MM.1S (cell line): ENCODE measurements at regions not wholly inside any gene's neighbourhood (a gene's known extent, or its start where the extent isn't known, plus 50 kb on each side); places are given as distances from the start of the nearest gene placed in this dataset.
A peak's percentile ranks its signal among the peaks of the same experiment; 100 is the strongest.

ENCODE experiments used
- DNase-seq: peaks from one replicate; pipeline ENCODE4 v3.0.0-alpha.2; 2015
- H2AFZ ChIP-seq: fragments of 300-600 bp; sonication (generic); 2 replicates; pipeline ENCODE4 v1.6.0; 2016; ENCODE audit warnings: antibody characterized with exemption, low read length
- H3F3A ChIP-seq: fragments of 300-600 bp; sonication (generic); 2 replicates; pipeline ENCODE4 v1.6.1; 2016; ENCODE audit warnings: mild to moderate bottlenecking, antibody characterized with exemption, low read length, moderate library complexity, mixed read lengths; ENCODE audit not compliant: insufficient read depth
- H3K27ac ChIP-seq: fragments of 300-600 bp; sonication (generic); 2 replicates; pipeline ENCODE4 v1.5.1; 2016; ENCODE audit warnings: mild to moderate bottlenecking, low read length
- H3K27me3 ChIP-seq: fragments of 300-600 bp; sonication (generic); replicated peaks from 2 replicates; pipeline ENCODE4 v1.6.0; 2016; ENCODE audit warnings: low read length; ENCODE audit not compliant: insufficient read depth
- H3K36me3 ChIP-seq: fragments of 300-600 bp; sonication (generic); replicated peaks from 2 replicates; pipeline ENCODE4 v1.6.1; 2016; ENCODE audit warnings: mild to moderate bottlenecking, low read length, mixed read lengths; ENCODE audit not compliant: insufficient read depth
- H3K4me1 ChIP-seq: fragments of 300-600 bp; sonication (generic); 2 replicates; pipeline ENCODE4 v1.6.1; 2016; ENCODE audit warnings: low read length, mixed read lengths
- H3K4me2 ChIP-seq: fragments of 300-600 bp; sonication (generic); 2 replicates; pipeline ENCODE4 v1.6.0; 2016; ENCODE audit warnings: low read depth, low read length
- H3K4me3 ChIP-seq: fragments of 300-600 bp; sonication (generic); 2 replicates; pipeline ENCODE4 v1.5.1; 2016; ENCODE audit warnings: low read length, mixed read lengths
- H3K79me2 ChIP-seq: fragments of 300-600 bp; sonication (generic); 2 replicates; pipeline ENCODE4 v1.6.1; 2016; ENCODE audit warnings: mixed run types, low read length, mixed read lengths
- H3K9ac ChIP-seq: fragments of 300-600 bp; sonication (generic); 2 replicates; pipeline ENCODE4 v1.6.1; 2016; ENCODE audit warnings: low read length, mixed read lengths
- H3K9me2 ChIP-seq: fragments of 300-600 bp; sonication (generic); replicated peaks from 2 replicates; pipeline ENCODE4 v1.6.1; 2016; ENCODE audit warnings: mild to moderate bottlenecking, low read length, mixed read lengths; ENCODE audit not compliant: insufficient read depth
- H3K9me3 ChIP-seq: fragments of 300-600 bp; sonication (generic); replicated peaks from 2 replicates; pipeline ENCODE4 v1.6.1; 2016; ENCODE audit warnings: mild to moderate bottlenecking, low read length, mixed read lengths; ENCODE audit not compliant: insufficient read depth
- H4K20me1 ChIP-seq: fragments of 300-600 bp; sonication (generic); 2 replicates; pipeline ENCODE4 v1.6.1; 2016; ENCODE audit warnings: mild to moderate bottlenecking, low read length, moderate library complexity, mixed read lengths; ENCODE audit not compliant: insufficient read depth
- CTCF ChIP-seq: fragments of 300-600 bp; sonication (generic); IDR thresholded peaks from 2 replicates; pipeline ENCODE4 v1.5.1; 2016; ENCODE audit warnings: antibody characterized with exemption, low read length, mixed read lengths
- EZH2 ChIP-seq: fragments of 300-600 bp; sonication (generic); optimal IDR thresholded peaks from 2 replicates; pipeline ENCODE3; 2017; ENCODE audit warnings: low read depth, mild to moderate bottlenecking, antibody characterized with exemption, low read length, mixed read lengths
- EZH2phosphoT487 ChIP-seq: fragments of 300-600 bp; sonication (generic); IDR thresholded peaks from 2 replicates; pipeline ENCODE4 v1.6.1; 2018; ENCODE audit warnings: antibody characterized with exemption, low read length

DNA sequence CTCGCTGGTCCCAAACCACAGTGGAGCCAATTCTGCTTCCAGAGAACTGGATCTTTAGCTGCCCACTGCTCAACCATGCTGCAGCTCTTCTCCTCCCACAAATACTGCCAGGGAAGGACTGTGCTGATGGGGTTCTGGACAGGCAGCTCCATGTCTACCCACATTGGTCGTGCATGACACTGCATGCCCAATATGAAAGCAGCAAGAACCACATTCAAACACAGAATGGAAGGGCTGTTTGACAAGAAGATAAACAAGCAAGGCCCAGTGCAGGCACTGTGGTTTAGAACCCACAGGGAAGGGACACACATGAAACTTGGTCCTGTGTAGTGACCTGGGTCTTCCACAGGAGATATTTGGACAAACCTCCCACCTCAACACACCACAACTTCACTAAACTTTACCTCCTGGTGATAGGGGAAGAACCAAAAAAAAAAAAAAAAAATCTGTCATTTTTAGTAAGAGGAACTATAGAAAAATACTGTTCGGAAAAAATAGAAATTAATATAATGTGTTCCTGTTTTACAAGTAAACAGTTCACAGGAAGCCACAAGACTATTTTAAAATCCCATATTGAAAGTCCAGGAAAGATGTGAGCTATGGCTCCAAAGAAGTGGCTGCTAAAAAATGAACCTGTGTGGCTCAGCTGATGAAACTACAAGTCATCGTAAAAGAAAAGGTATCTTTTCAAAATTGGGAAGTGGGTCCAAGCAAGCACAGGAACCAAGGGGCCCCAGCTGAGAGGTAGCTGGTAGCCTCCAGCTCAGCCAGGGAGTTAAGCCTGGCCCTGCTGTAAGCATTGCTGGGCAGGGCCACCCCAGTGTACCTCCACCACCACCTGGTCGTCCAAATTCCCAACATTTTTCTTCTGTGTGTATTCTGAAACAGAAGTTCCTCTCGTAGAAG is 77.7 kb upstream of the ACAN start:
- Histone ChIP-seq H2AFZ (peak overlapping the region; percentile 46), H3K4me2 (peak overlapping the region; percentile 41; the same call in 1 of the 2 replicates), H3K4me3 (no peak overlapping the region), H3K9me3 (no peaks in the 10 kb centered on the region), H3F3A (no peaks in the 10 kb centered on the region), H3K27me3 (no peaks in the 10 kb centered on the region), H4K20me1 (no peaks in the 10 kb centered on the region), H3K9me2 (no peaks in the 10 kb centered on the region), H3K36me3 (no peaks in the 10 kb centered on the region), H3K4me1 (peaks cover 15% of the 10 kb centered on the region), H3K27ac (peak overlapping the region; percentile 26; the same call in 1 of the 2 replicates), H3K9ac (no peak overlapping the region), H3K79me2 (no peaks in the 10 kb centered on the region)
- TF ChIP-seq EZH2phosphoT487 (no peak), EZH2 (no peak), CTCF (no peak)
- DNase-seq, result no peak

DNA sequence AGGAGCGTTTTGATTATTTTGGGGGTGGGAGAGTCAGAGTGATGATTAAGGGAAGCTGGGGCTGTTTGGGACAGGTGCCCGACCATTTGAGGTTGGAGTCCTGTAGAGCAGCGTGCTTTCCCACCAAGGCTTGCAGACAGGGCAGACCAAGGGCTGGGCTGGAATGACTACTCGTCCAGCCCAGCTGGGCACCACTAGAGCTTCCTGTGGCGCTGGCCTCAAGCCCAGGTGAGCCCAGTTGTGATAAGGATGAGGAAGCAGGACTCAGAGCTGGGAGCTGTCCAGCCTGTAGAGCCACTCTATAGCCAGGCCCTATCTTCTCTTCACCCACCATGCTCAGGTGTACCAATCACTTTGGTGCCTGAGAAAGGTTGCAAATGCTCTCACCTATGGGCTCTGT is 75.8 kb upstream of the ACAN start:
- no peaks in the 10 kb centered on the region for H3K36me3 ChIP-seq
- H3K27me3 ChIP-seq, result no peaks in the 10 kb centered on the region
- no peak overlapping the region for H3K4me3 ChIP-seq
- H3K79me2 ChIP-seq, result no peaks in the 10 kb centered on the region
- no peaks in the 10 kb centered on the region for H3K9me2 ChIP-seq
- no peak overlapping the region for H3K9ac ChIP-seq
- no peaks in the 10 kb centered on the region for H3K9me3 ChIP-seq
- H3F3A ChIP-seq, result no peaks in the 10 kb centered on the region
- TF ChIP-seq CTCF (no peak), EZH2 (no peak)
- no peak overlapping the region for H3K27ac ChIP-seq
- no peak overlapping the region for H2AFZ ChIP-seq
- H4K20me1 ChIP-seq, result no peaks in the 10 kb centered on the region
- DNase-seq, result no peak
- no peak overlapping the region for H3K4me2 ChIP-seq
- peaks cover 15% of the 10 kb centered on the region for H3K4me1 ChIP-seq

- Histone ChIP-seq H3K4me1 (peaks cover 15% of the 10 kb centered on the region), H3K36me3 (no peaks in the 10 kb centered on the region), H3K27me3 (no peaks in the 10 kb centered on the region), H3K27ac (no peak overlapping the region), H3K79me2 (no peaks in the 10 kb centered on the region), H3K9ac (no peak overlapping the region), H3K4me3 (no peak overlapping the region), H3F3A (no peaks in the 10 kb centered on the region), H3K9me2 (no peaks in the 10 kb centered on the region), H4K20me1 (no peaks in the 10 kb centered on the region), H2AFZ (no peak overlapping the region), H3K4me2 (no peak overlapping the region), H3K9me3 (no peaks in the 10 kb centered on the region)
- no peak for DNase-seq
- no peak for TF ChIP-seq EZH2
- no peak for TF ChIP-seq EZH2phosphoT487
- no peak for TF ChIP-seq CTCF
Observed at GRCh38 chr15:88729581-88729980, 73.7 kb upstream of the ACAN start.
